SK-N-MC (cell line): ENCODE measurements at regions not wholly inside any gene's neighbourhood (a gene's known extent, or its start where the extent isn't known, plus 50 kb on each side); places are given as distances from the start of the nearest gene placed in this dataset.
"Not testable (repeated sequence)": the region's sequence is repeated elsewhere in the genome, so short reads cannot be mapped to it uniquely, and the experiment has no call there.

ENCODE experiments used
- DNase-seq: peaks from one replicate; pipeline ENCODE4 v3.0.0-alpha.2; 2011; ENCODE audit warnings: low read depth, low spot score
- H3K27ac ChIP-seq: fragments of 200-600 bp; sonication (generic); 2 replicates; pipeline ENCODE4 v1.5.1; 2016; ENCODE audit warnings: mixed run types
- H3K36me3 ChIP-seq: fragments of 200-600 bp; sonication (generic); 2 replicates; pipeline ENCODE4 v1.6.1; 2017; ENCODE audit warnings: antibody characterized with exemption, low read length, mixed read lengths; ENCODE audit not compliant: insufficient read depth
- H3K4me3 ChIP-seq: fragments of 200-600 bp; sonication (generic); 2 replicates; pipeline ENCODE4 v1.5.1; 2016
- H3K9ac ChIP-seq: fragments of 200-600 bp; sonication (generic); 2 replicates; pipeline ENCODE4 v1.8.0; 2017; ENCODE audit warnings: mixed run types, mixed read lengths; ENCODE audit not compliant: insufficient read length
- H3K9me3 ChIP-seq: fragments of 200-600 bp; sonication (generic); 2 replicates; pipeline ENCODE4 v1.6.1; 2017; ENCODE audit warnings: low read depth, mild to moderate bottlenecking, antibody characterized with exemption, low read length, moderate library complexity, mixed read lengths
- EZH2 ChIP-seq: fragments of 200-600 bp; sonication (generic); IDR thresholded peaks from one replicate; pipeline ENCODE4 v1.6.1; 2017; ENCODE audit warnings: antibody characterized with exemption
- FOXP2 ChIP-seq: optimal IDR thresholded peaks from 2 replicates; pipeline ENCODE3; 2011; ENCODE audit warnings: mild to moderate bottlenecking, moderate library complexity; ENCODE audit not compliant: insufficient read depth; ENCODE audit errors: extremely low read length, control extremely low read depth
- POLR2AphosphoS5 ChIP-seq: IDR thresholded peaks from 2 replicates; pipeline ENCODE4 v1.6.1; 2012; ENCODE audit warnings: mild to moderate bottlenecking, low read depth, low read length, borderline replicate concordance

- no peak overlapping the region for H3K27ac ChIP-seq
- H3K36me3 ChIP-seq: no peaks in the 10 kb centered on the region
- H3K9me3 ChIP-seq: no peaks in the 10 kb centered on the region
- no peak for TF ChIP-seq FOXP2
- no peak for TF ChIP-seq POLR2AphosphoS5
- TF ChIP-seq EZH2: no peak
- DNase-seq: no peak
- H3K4me3 ChIP-seq: no peak overlapping the region
- H3K9ac ChIP-seq: no peak overlapping the region
Observed at GRCh38 chr11:39641751-39642150, 1817.7 kb downstream of the LRRC4C start.

- Histone ChIP-seq H3K36me3 (no peaks in the 10 kb centered on the region), H3K4me3 (no peak overlapping the region), H3K27ac (no peak overlapping the region), H3K9me3 (no peaks in the 10 kb centered on the region), H3K9ac (no peak overlapping the region)
- TF ChIP-seq EZH2: no peak
- no peak for TF ChIP-seq POLR2AphosphoS5
- TF ChIP-seq FOXP2: no peak
- no peak for DNase-seq
Observed at GRCh38 chr11:39630365-39630764, 1829.1 kb downstream of the LRRC4C start.

DNA sequence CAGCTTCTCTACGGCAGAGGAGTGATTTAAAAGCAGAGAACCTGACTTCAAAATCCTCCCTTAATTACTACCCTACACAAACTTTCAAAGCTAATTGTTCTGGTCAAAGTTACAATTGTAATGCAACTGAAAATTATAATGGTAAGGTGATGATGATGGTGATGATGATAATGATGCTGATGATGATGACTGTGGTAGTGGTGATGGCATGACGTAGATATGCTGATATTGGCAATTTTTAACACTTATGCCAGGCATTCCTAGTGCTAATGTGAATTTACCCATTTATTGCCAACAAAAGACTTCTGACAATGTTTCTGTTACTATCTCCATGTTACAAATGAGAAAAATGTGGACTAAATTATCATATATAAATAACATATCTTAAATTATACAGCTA lies 1831.1 kb downstream of the LRRC4C start:
- Histone ChIP-seq H3K4me3 (no peak overlapping the region), H3K9me3 (no peaks in the 10 kb centered on the region), H3K27ac (no peak overlapping the region), H3K9ac (no peak overlapping the region), H3K36me3 (no peaks in the 10 kb centered on the region)
- DNase-seq: no peak
- TF ChIP-seq EZH2 (no peak), FOXP2 (no peak), POLR2AphosphoS5 (no peak)

GRCh38 chr11:39620309-39620708 lies 1839.1 kb downstream of the LRRC4C start:
- H3K9ac ChIP-seq, H3K27ac ChIP-seq, H3K36me3 ChIP-seq, H3K4me3 ChIP-seq, H3K9me3 ChIP-seq, DNase-seq: not testable (repeated sequence)

DNA sequence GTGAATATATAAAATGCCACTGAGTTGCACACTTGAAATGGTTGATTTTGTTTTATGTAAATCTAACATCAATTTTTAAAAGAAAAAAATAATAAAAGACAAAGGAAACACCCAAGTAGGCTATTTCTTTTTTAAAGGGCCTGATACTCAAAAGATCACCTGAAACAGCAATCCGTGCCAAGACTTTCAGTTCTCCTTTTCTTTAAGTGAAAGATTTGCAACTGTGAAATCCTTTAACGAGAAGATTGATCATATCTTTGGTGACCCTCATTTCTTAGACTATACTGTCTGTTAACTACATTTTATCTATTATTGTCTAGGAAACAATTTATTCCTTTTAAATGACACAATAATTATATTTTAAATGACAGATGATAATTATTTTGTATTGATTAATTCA lies 1841.5 kb downstream of the LRRC4C start:
- TF ChIP-seq EZH2: no peak
- TF ChIP-seq POLR2AphosphoS5: no peak
- Histone ChIP-seq H3K27ac (no peak overlapping the region), H3K9me3 (no peaks in the 10 kb centered on the region), H3K9ac (no peak overlapping the region), H3K4me3 (no peak overlapping the region), H3K36me3 (no peaks in the 10 kb centered on the region)
- no peak for DNase-seq

GRCh38 chr11:39589391-39589790 lies 1870.1 kb downstream of the LRRC4C start:
- H3K36me3 ChIP-seq: no peaks in the 10 kb centered on the region
- DNase-seq: no peak
- no peak for TF ChIP-seq FOXP2

DNA sequence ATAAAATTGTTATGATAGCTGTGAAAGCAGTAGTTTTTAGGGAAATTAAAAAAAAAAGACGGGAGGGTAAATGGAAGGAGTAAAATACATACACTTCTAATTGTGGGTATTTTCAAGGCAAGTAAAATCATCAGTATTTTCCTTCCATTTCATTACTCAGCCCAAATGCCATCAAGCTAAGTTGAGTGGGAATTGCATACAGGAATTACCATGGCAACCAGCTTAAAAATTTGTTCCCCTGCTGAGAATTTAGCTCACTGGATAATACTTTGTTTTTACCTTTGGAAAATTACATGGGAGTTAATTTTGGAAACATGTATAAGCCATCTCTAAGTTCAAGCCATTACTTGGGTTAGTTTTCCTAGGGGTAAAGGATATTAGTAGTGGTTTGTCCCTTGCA lies 1873.4 kb downstream of the LRRC4C start:
- DNase-seq: no peak
- Histone ChIP-seq H3K36me3 (no peaks in the 10 kb centered on the region), H3K27ac (no peak overlapping the region), H3K9me3 (no peaks in the 10 kb centered on the region), H3K4me3 (no peak overlapping the region), H3K9ac (no peak overlapping the region)
- TF ChIP-seq FOXP2 (no peak), EZH2 (no peak), POLR2AphosphoS5 (no peak)

More at GRCh38 chr11:39589391-39589790, 1870.1 kb downstream of the LRRC4C start:
- Histone ChIP-seq H3K4me3 (no peak overlapping the region), H3K9ac (no peak overlapping the region), H3K27ac (no peak overlapping the region), H3K9me3 (no peaks in the 10 kb centered on the region)

GRCh38 chr11:39571081-39571480 lies 1888.4 kb downstream of the LRRC4C start:
- no peak overlapping the region for H3K9ac ChIP-seq
- no peaks in the 10 kb centered on the region for H3K36me3 ChIP-seq
- H3K27ac ChIP-seq: peak overlapping the region; percentile 72
- no peaks in the 10 kb centered on the region for H3K9me3 ChIP-seq
- H3K4me3 ChIP-seq: peak overlapping the region; percentile 10; the same call in 1 of the 2 replicates
- no peak for DNase-seq
- TF ChIP-seq POLR2AphosphoS5: no peak

DNA sequence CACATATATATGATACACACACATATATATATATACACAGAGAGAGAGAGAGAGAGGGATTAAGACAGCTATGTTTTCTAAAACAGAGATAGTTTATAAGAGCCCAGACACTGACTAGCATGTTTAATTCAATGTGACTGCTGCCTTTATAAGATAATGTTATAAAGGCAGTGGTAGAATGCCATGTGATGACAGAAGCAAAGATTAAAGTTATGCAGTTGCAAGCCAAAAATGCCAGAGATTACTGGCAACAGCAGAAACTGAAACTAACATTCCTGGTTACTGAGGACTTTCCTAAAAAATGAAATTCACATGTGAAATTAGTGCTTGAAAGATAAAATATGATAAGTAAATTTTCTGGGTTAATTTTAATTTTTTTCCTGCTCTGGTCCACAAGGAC lies 1888.9 kb downstream of the LRRC4C start:
- no peak for DNase-seq
- H3K4me3 ChIP-seq: peak overlapping the region; percentile 10; the same call in 1 of the 2 replicates
- H3K9me3 ChIP-seq: no peaks in the 10 kb centered on the region
- TF ChIP-seq FOXP2 (no peak), POLR2AphosphoS5 (no peak), EZH2 (no peak)
- H3K27ac ChIP-seq: peak overlapping the region; percentile 72
- no peak overlapping the region for H3K9ac ChIP-seq
- no peaks in the 10 kb centered on the region for H3K36me3 ChIP-seq

DNA sequence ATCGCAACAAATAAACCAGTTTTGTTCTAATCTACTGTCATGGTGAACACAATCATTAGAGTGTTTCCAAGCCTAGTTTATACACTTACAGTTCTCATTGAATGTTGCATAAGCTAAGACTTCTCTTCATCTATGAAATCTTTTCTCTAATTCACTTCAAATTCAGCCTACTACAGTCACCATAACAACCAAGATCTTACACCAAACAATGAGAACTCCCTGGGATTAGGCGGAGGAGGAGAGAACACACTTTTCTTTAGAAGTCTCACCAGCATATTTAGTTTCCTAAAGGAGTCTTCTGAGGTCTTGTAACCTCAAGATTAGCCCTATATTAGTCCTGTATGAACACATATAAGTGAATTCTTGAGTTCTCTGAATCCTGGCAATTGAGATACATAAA lies 1889.7 kb downstream of the LRRC4C start:
- DNase-seq: no peak
- TF ChIP-seq FOXP2 (no peak), EZH2 (no peak), POLR2AphosphoS5 (no peak)
- Histone ChIP-seq H3K4me3 (0 out of 2 replicates have a peak overlapping the region, but pooled peaks have one; percentile 4), H3K9me3 (no peaks in the 10 kb centered on the region), H3K9ac (no peak overlapping the region), H3K27ac (peak overlapping the region; percentile 58), H3K36me3 (no peaks in the 10 kb centered on the region)
